DOHH2 (cell line): ENCODE measurements at regions not wholly inside any gene's neighbourhood (a gene's known extent, or its start where the extent isn't known, plus 50 kb on each side); places are given as distances from the start of the nearest gene placed in this dataset.

Source experiments
- CTCF ChIP-seq: fragments of 200-600 bp; sonication (generic); IDR thresholded peaks from one replicate; pipeline ENCODE4 v1.5.1; 2014; ENCODE audit warnings: antibody characterized with exemption, mild to moderate bottlenecking, low read depth, low read length; ENCODE audit not compliant: poor library complexity, severe bottlenecking
- EZH2phosphoT487 ChIP-seq: fragments of 200-600 bp; sonication (generic); IDR thresholded peaks from 2 replicates; pipeline ENCODE4 v1.6.1; 2017; ENCODE audit warnings: borderline replicate concordance, mild to moderate bottlenecking, antibody characterized with exemption, low read length, moderate library complexity, mixed read lengths

GRCh38 chr3:168534761-168535160 is 439.0 kb upstream of the GOLIM4 start:
- no peak for TF ChIP-seq CTCF
- no peak for TF ChIP-seq EZH2phosphoT487
